Upper lobe of right lung (tissue), 1 donor: ENCODE measurements at regions not wholly inside any gene's neighbourhood (a gene's known extent, or its start where the extent isn't known, plus 50 kb on each side); places are given as distances from the start of the nearest gene placed in this dataset.

ENCODE experiments used
- ATAC-seq: fragments of 200-7000 bp; cut with Tn5 transposase; one replicate; pipeline ENCODE4 v1.9.1; 2020; ENCODE audit warnings: mild to moderate bottlenecking, moderate library complexity
- DNase-seq: peaks from one replicate; pipeline ENCODE4 v3.0.0-alpha.2; 2020
- H3K27ac ChIP-seq: fragments of 200-600 bp; one replicate; pipeline ENCODE4 v1.8.0; 2022
- H3K27me3 ChIP-seq: fragments of 200-600 bp; one replicate; pipeline ENCODE4 v1.8.0; 2022; ENCODE audit warnings: mild to moderate bottlenecking
- H3K36me3 ChIP-seq: fragments of 200-600 bp; one replicate; pipeline ENCODE4 v1.8.0; 2022
- H3K4me1 ChIP-seq: fragments of 200-600 bp; one replicate; pipeline ENCODE4 v1.8.0; 2022
- H3K4me3 ChIP-seq: fragments of 200-600 bp; one replicate; pipeline ENCODE4 v1.8.0; 2022; ENCODE audit warnings: mild to moderate bottlenecking
- H3K9me3 ChIP-seq: fragments of 200-600 bp; one replicate; pipeline ENCODE4 v1.8.0; 2022
- intact Hi-C: fragments of 100-400 bp; cut with DNase I; formaldehyde crosslinking; loops from one replicate; pipeline ENCODE4 v1.11.0; 2022
- TF ChIP-seq, protein P1 (sequence below): fragments of 200-600 bp; IDR thresholded peaks from one replicate; pipeline ENCODE4 v1.8.0; 2022; ENCODE audit warnings: antibody characterized with exemption
- donor health status: DM: no; HTN: yes; CAD: no; lungs with severe emphysema.

DNA sequence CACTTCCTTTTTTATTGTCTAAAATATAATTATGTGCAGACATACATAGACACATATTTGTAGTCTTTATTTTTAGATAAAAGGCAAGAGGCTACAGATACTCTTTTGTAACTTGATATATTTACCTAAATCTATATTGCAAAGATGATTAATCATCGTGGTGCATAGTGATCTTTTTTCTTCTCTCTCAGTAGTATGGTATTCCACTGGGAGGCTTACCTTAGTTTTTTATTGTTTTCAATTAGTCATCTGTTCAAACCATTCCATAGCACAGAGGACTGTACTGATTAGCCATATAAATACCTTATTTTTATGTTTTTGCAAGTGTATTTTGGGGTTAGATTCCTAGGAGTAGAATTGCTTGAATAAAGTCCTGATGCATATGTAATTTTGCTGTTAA lies 619.7 kb downstream of the GRXCR1 start:
- Histone ChIP-seq H3K4me1 (no peaks in the 10 kb centered on the region), H3K4me3 (no peak overlapping the region), H3K36me3 (no peaks in the 10 kb centered on the region), H3K9me3 (no peaks in the 10 kb centered on the region), H3K27ac (no peak overlapping the region), H3K27me3 (no peaks in the 10 kb centered on the region)
- TF ChIP-seq, protein P1, sequence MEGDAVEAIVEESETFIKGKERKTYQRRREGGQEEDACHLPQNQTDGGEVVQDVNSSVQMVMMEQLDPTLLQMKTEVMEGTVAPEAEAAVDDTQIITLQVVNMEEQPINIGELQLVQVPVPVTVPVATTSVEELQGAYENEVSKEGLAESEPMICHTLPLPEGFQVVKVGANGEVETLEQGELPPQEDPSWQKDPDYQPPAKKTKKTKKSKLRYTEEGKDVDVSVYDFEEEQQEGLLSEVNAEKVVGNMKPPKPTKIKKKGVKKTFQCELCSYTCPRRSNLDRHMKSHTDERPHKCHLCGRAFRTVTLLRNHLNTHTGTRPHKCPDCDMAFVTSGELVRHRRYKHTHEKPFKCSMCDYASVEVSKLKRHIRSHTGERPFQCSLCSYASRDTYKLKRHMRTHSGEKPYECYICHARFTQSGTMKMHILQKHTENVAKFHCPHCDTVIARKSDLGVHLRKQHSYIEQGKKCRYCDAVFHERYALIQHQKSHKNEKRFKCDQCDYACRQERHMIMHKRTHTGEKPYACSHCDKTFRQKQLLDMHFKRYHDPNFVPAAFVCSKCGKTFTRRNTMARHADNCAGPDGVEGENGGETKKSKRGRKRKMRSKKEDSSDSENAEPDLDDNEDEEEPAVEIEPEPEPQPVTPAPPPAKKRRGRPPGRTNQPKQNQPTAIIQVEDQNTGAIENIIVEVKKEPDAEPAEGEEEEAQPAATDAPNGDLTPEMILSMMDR, result no peak
- intact Hi-C loops, result no loop called here
- no peak for ATAC-seq
- no peak for DNase-seq

- no peaks in the 10 kb centered on the region for H3K4me1 ChIP-seq
- H3K36me3 ChIP-seq, result no peaks in the 10 kb centered on the region
These were observed 633.1 kb downstream of the GRXCR1 start for GRCh38 chr4:43525646-43526045.

DNA sequence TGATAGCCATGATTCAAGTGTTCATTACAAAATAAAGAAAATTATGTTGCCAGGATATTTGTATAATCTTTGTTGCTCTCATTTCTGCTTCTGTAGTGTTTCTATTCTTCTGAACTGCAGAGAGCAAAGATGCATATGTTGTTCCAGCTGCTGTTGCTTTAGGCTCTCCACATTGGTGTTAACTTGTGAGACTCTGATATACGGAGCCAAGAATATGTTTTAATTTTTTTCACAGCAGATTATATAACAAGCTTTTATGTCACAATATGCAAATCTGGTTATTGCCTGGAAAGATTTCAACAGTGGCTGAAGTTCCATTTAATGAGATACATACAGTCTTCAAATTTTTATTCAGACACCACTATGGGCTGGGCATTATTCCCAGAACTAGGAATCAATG lies 655.0 kb downstream of the GRXCR1 start:
- intact Hi-C loops, result no loop called here

More at GRCh38 chr4:43525646-43526045, 633.1 kb downstream of the GRXCR1 start:
- TF ChIP-seq, protein P1, result no peak
- ATAC-seq, result no peak
- intact Hi-C loops, result no loop called here
- Histone ChIP-seq H3K27me3 (no peaks in the 10 kb centered on the region), H3K27ac (no peak overlapping the region), H3K4me3 (no peak overlapping the region), H3K9me3 (no peaks in the 10 kb centered on the region)
- no peak for DNase-seq

DNA sequence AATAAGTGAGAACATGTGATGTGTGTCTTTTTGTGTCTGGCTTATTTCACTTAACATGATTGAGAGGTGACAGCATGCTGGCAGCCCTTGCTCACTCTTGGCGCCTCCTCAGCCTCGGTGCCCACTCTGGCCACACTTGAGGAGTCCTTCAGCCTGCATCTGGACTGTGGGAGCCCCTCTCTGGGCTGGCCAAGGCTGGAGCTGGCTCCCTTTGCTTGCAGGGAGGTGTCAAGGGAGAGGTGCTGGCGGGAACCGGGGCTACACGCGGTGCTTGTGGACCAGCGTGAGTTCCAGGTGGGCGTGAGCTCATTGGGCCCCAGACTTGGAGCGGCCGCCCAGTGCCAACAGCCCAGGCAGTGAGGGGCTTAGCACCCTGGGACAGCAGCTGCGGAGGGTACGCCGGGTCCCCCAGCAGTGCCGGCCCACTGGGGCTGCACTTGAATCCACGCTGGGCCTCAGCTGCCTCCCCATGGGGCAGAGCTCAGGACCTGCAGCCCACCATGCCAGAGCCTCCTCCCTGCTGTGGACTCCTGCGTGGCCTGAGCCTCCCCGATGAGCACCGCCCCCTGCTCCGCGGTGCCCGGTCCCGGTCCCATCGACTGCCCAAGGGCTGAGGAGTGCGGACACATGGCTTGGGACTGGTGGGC lies 658.6 kb downstream of the GRXCR1 start:
- Histone ChIP-seq H3K36me3 (no peaks in the 10 kb centered on the region), H3K4me3 (no peak overlapping the region), H3K27ac (no peak overlapping the region), H3K27me3 (no peaks in the 10 kb centered on the region), H3K4me1 (no peaks in the 10 kb centered on the region), H3K9me3 (no peaks in the 10 kb centered on the region)
- intact Hi-C loops, result no loop called here
- ATAC-seq (peak; percentile 33), DNase-seq (no peak)
- TF ChIP-seq, protein P1, result no peak

More for the DNA sequence above, 655.0 kb downstream of the GRXCR1 start:
- TF ChIP-seq, protein P1, result no peak
- H3K9me3 ChIP-seq, result no peaks in the 10 kb centered on the region
- no peaks in the 10 kb centered on the region for H3K27me3 ChIP-seq
- ATAC-seq (no peak), DNase-seq (no peak)
- H3K36me3 ChIP-seq, result no peaks in the 10 kb centered on the region
- H3K4me3 ChIP-seq, result no peak overlapping the region
- H3K4me1 ChIP-seq, result no peaks in the 10 kb centered on the region
- no peak overlapping the region for H3K27ac ChIP-seq

DNA sequence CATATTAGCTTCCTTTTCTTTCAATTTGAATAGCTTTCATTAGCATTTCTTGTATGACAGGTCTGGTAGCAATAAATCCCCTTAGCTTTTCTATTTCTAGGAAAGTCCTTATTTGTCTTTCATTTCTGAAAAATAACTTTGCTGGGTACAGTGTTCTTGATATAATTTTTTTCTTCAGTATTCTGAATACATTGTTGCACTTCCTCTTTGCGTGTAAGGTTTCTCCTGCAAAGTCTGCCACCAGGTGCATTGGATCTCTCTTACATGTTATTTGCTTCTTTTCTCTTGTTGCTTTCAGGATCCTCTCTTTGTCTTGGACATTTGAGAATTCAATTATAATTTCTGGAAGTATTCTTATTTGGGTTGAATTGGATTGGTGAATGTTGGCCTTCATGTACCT lies 663.7 kb downstream of the GRXCR1 start:
- TF ChIP-seq, protein P1, result no peak
- DNase-seq (no peak), ATAC-seq (no peak)
- H3K4me3 ChIP-seq, result no peak overlapping the region
- intact Hi-C loops, result no loop called here
- no peaks in the 10 kb centered on the region for H3K27me3 ChIP-seq
- H3K4me1 ChIP-seq, result no peaks in the 10 kb centered on the region
- no peaks in the 10 kb centered on the region for H3K9me3 ChIP-seq
- no peak overlapping the region for H3K27ac ChIP-seq
- no peaks in the 10 kb centered on the region for H3K36me3 ChIP-seq

GRCh38 chr4:43560047-43560446 lies 667.5 kb downstream of the GRXCR1 start:
- Histone ChIP-seq H3K4me3 (no peak overlapping the region), H3K9me3 (no peaks in the 10 kb centered on the region), H3K4me1 (no peaks in the 10 kb centered on the region), H3K27me3 (no peaks in the 10 kb centered on the region), H3K36me3 (no peaks in the 10 kb centered on the region), H3K27ac (no peak overlapping the region)
- ATAC-seq, result no peak
- intact Hi-C loops, result no loop called here
- TF ChIP-seq, protein P1, result no peak
- DNase-seq, result no peak
